Osteocyte (in vitro differentiated cells): ENCODE measurements at regions not wholly inside any gene's neighbourhood (a gene's known extent, or its start where the extent isn't known, plus 50 kb on each side); places are given as distances from the start of the nearest gene placed in this dataset.

Experiments used
- DNase-seq: peaks from one replicate; pipeline ENCODE4 v3.0.0; 2021; ENCODE audit warnings: mixed read lengths; ENCODE audit not compliant: unreplicated experiment; ENCODE audit errors: extremely low spot score
- H3K27ac Mint-ChIP-seq: one replicate; pipeline ENCODE4 v1.8.0; 2021; ENCODE audit warnings: mild to moderate bottlenecking, mixed read lengths; ENCODE audit not compliant: unreplicated experiment
- H3K27me3 Mint-ChIP-seq: one replicate; pipeline ENCODE4 v1.8.0; 2021; ENCODE audit warnings: mixed read lengths; ENCODE audit not compliant: unreplicated experiment
- H3K36me3 Mint-ChIP-seq: one replicate; pipeline ENCODE4 v1.8.0; 2021; ENCODE audit warnings: mixed read lengths; ENCODE audit not compliant: unreplicated experiment
- H3K4me1 Mint-ChIP-seq: one replicate; pipeline ENCODE4 v1.8.0; 2021; ENCODE audit warnings: mixed read lengths; ENCODE audit not compliant: unreplicated experiment
- H3K4me3 Mint-ChIP-seq: one replicate; pipeline ENCODE4 v1.8.0; 2021; ENCODE audit warnings: mild to moderate bottlenecking, moderate library complexity, mixed read lengths; ENCODE audit not compliant: unreplicated experiment
- H3K9me3 Mint-ChIP-seq: one replicate; pipeline ENCODE4 v1.8.0; 2021; ENCODE audit warnings: mixed read lengths; ENCODE audit not compliant: unreplicated experiment
- TF ChIP-seq, protein P1 (sequence below): fragments of 200-600 bp; sonication (generic); IDR thresholded peaks from 2 replicates; pipeline ENCODE4 v1.5.0; 2021; ENCODE audit warnings: antibody characterized with exemption, mild to moderate bottlenecking, moderate library complexity

DNA sequence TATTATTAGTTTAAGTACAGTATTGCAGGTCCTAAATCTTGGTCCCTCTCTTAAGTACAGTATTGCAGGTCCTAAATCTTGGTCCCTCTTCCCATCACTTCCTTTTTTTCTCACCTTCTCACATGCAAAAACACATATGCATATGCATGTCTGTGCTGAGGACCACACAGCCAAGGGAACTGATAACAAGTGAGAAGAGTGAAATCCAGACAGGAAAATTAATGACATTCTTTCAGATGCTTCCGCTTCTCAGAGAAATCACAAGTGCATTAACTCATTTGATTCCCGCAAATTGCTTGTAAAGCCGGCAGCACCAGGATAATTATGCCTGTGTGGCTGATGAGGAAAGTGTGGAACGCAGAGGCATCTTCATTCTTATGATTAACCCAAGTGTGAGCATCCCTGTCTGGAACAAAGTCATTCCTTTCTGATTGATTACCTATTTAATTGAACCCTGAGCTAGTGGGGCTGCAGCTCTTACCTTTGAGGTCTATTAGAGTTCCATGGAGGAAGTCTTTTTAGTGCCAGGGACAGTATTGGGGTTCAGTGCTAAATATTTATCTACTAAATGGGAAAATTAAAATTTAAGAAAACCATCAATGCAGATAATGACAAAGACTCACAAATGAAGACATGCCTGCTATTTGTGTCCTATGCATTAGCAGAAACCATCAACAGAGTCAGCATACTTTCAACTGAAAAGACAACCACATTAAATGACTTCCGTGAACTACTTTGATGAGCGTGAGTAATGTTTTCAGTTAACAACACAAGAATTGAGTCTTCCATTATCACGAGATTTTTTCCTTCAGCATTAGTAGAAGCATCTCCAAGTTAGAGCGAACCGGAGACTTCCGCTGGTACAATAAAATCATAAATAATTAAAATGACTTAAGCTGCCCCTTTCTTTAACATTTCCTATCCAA is 220.4 kb upstream of the SLC35G4 start:
- H3K4me3 Mint-ChIP-seq: no peak overlapping the region
- no peaks in the 10 kb centered on the region for H3K36me3 Mint-ChIP-seq

DNA sequence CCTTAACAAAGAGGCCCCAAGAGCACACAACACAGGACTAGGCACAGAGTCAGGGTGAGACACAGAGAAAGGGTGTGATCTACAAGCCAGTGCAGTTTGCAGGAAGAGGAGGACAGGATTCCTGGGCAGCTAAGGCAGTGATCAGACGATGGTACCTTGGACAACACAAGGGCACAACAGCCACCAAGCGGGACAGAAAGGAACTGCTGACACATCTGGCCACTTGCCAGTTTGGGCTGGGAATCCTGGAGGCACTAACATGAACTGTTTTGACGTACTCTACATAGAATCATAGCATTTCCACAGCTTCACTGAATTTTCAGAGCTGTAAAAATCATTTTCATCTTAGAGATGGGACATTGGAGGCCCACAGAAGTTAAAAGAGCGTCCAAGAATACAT is 221.5 kb upstream of the SLC35G4 start:
- no peak overlapping the region for H3K27ac Mint-ChIP-seq
- no peaks in the 10 kb centered on the region for H3K36me3 Mint-ChIP-seq
- no peak for DNase-seq
- TF ChIP-seq, protein P1, sequence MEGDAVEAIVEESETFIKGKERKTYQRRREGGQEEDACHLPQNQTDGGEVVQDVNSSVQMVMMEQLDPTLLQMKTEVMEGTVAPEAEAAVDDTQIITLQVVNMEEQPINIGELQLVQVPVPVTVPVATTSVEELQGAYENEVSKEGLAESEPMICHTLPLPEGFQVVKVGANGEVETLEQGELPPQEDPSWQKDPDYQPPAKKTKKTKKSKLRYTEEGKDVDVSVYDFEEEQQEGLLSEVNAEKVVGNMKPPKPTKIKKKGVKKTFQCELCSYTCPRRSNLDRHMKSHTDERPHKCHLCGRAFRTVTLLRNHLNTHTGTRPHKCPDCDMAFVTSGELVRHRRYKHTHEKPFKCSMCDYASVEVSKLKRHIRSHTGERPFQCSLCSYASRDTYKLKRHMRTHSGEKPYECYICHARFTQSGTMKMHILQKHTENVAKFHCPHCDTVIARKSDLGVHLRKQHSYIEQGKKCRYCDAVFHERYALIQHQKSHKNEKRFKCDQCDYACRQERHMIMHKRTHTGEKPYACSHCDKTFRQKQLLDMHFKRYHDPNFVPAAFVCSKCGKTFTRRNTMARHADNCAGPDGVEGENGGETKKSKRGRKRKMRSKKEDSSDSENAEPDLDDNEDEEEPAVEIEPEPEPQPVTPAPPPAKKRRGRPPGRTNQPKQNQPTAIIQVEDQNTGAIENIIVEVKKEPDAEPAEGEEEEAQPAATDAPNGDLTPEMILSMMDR: peak; percentile 31
- H3K4me3 Mint-ChIP-seq: no peak overlapping the region
- peaks cover 3% of the 10 kb centered on the region for H3K27me3 Mint-ChIP-seq
- no peaks in the 10 kb centered on the region for H3K9me3 Mint-ChIP-seq
- peaks cover 17% of the 10 kb centered on the region for H3K4me1 Mint-ChIP-seq

More for the DNA sequence above, 220.4 kb upstream of the SLC35G4 start:
- Mint-ChIP-seq H3K27me3 (peaks cover 3% of the 10 kb centered on the region), H3K27ac (no peak overlapping the region), H3K4me1 (peaks cover 16% of the 10 kb centered on the region), H3K9me3 (no peaks in the 10 kb centered on the region)
- TF ChIP-seq, protein P1: no peak
- no peak for DNase-seq

DNA sequence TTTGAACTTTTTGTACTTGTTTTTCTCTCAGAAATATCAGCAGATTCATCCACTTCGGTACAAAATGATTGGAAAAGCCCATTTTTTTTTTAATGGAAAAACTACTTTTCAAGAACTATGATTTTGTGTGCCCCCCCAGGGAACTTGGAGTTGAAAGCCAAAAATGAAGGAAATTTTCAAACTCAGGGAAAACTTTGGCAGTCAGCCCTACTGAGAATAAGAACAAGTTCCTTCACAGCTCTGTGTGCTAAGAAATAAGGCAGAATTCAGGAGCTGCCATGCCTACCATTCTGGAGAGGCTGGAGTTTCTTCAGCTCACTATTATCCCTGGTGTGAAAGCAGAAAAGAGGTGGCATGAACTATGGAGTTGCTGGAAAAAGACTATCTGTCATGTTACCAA is 226.0 kb upstream of the SLC35G4 start:
- Mint-ChIP-seq H3K27me3 (no peaks in the 10 kb centered on the region), H3K4me3 (no peak overlapping the region), H3K4me1 (peaks cover 17% of the 10 kb centered on the region), H3K9me3 (no peaks in the 10 kb centered on the region), H3K27ac (peak overlapping the region; percentile 14), H3K36me3 (no peaks in the 10 kb centered on the region)
- TF ChIP-seq, protein P1: no peak
- no peak for DNase-seq

DNA sequence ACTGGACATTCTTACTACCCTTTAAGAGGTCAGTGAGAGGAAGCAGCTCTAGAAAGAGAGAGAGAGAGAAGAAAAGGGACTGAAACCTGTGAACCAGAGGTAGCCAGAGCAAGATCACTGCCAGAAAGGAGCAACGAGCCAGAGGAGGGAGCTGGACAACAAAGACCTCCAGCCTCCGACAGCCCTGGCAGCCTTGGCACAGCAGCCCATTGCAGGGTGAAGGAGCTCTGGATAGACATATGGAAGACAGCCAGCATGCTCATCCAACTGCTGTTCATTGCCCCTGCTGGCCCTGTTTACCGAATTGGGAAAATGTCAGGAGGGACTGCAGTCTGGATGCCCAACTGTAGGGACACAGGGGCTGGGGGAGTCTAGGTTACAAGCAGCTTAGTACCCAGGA is 228.4 kb upstream of the SLC35G4 start:
- Mint-ChIP-seq H3K27ac (no peak overlapping the region), H3K36me3 (no peaks in the 10 kb centered on the region), H3K9me3 (no peaks in the 10 kb centered on the region), H3K4me1 (peaks cover 17% of the 10 kb centered on the region), H3K4me3 (no peak overlapping the region), H3K27me3 (no peaks in the 10 kb centered on the region)
- no peak for DNase-seq
- TF ChIP-seq, protein P1: no peak

DNA sequence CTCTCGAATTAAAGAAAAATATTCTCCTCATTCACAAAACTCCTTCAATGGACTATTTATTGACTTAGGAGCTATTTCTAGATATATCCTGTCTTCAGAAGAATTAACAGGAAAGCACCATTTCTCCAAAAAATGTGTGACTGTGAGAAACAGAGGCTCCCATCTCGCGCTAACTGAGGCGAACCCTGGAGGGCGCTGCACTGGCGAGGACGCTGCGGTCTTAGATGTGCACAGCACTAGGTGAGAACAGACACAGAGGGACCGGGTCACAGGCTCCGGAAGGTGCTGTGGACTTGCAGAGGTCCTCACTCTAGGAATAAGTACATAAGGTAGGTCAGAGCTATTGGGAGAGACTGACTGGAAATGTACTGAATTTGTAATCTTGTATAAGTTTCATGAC is 229.7 kb upstream of the SLC35G4 start:
- TF ChIP-seq, protein P1: no peak
- Mint-ChIP-seq H3K9me3 (no peaks in the 10 kb centered on the region), H3K27me3 (no peaks in the 10 kb centered on the region), H3K4me3 (no peak overlapping the region), H3K4me1 (peaks cover 17% of the 10 kb centered on the region), H3K36me3 (no peaks in the 10 kb centered on the region), H3K27ac (no peak overlapping the region)
- DNase-seq: no peak
